ENCODE measurements at regions not wholly inside any gene's neighbourhood (a gene's known extent, or its start where the extent isn't known, plus 50 kb on each side); places are given as distances from the start of the nearest gene placed in this dataset.

DNA sequence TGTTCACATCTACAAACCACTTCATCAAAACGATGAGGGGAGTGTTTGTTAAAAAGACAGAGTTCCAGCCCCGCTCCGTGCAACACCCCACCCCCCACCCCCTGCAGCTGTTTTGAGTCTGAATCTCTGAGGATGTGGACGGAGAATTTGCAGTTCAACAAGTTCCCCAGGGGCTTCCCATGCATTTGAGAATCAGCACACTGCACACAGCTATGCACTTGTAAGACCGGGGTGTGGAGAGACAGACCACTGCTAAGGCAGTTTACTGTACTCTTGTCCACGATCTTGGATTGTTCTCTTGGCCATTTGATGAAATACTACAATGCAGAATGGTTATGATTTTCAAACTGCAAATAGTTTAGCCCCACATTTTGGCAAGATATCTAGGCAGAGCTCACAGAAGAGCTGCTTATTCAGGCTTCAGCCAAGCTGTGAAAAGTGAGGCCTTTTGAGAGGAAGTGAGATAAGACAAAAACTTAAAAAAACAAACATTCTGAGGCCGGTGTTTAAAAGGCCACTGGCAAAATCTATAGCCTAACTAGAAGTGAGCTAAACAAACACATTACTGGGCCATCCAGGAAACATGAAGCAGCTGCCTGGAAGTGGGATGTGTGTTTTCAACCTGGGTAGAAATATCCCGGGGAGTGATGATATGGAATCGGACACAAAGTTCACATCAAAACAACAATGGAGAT lies 308.2 kb upstream of the ADAMTS9 start:
- H3K36me3 ChIP-seq (ENCODE audit: control insufficient read depth, insufficient read depth, low read length), result no peaks in the 10 kb centered on the region
- no peaks in the 10 kb centered on the region for H3K27me3 ChIP-seq (ENCODE audit: control insufficient read depth, insufficient read depth, low read length)
- H3K4me3 ChIP-seq (ENCODE audit: low read length), result no peak overlapping the region
- no peak overlapping the region for H3K27ac ChIP-seq (ENCODE audit: low read depth, low read length)
- H3K9ac ChIP-seq (ENCODE audit: low read length), result no peak overlapping the region
- no peaks in the 10 kb centered on the region for H3K4me1 ChIP-seq (ENCODE audit: control insufficient read depth, insufficient read depth, low read length)

- Histone ChIP-seq H3K4me1 (ENCODE audit: control insufficient read depth, insufficient read depth, low read length) (no peaks in the 10 kb centered on the region), H3K4me3 (ENCODE audit: low read length) (no peak overlapping the region), H3K27me3 (ENCODE audit: control insufficient read depth, insufficient read depth, low read length) (no peaks in the 10 kb centered on the region), H3K36me3 (ENCODE audit: control insufficient read depth, insufficient read depth, low read length) (no peaks in the 10 kb centered on the region), H3K9ac (ENCODE audit: low read length) (no peak overlapping the region), H3K27ac (ENCODE audit: low read depth, low read length) (no peak overlapping the region)
These were observed 306.0 kb upstream of the ADAMTS9 start for GRCh38 chr3:64993781-64994180.

DNA sequence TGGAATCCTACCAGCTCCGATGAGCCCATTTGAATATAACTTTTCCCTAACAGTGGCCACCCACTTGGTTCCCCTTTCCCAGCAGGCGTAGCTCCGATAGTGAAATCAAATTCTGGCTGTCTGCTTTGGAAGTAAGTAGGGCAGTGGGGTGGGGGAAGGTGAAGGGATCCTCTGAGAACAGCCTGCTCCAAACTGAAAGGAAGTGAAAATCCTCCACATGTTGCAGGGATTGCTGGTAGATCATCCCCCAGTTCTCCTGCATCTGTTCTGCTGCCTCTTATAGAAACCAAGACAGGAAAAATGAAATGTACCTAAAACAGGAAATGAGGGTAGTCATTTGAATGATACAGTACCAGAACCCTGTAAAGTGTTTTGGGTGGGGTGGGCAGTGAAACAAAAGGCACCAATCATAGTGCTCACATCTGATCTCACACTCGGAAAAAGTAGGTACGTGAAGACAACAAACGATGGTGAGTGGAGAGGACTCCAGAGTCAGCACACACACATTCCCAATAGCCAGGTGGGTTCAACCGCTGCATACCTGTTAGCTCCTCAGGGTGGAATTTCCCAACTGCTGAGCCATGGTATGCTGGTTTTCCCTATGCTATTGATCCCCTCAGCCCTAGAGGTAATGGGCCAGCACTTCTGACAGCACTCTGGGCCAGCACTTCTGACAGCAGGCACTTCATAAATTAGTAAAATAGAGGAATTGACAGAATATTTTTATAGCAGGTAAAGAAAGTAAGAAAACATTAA lies 304.9 kb upstream of the ADAMTS9 start:
- H3K4me3 ChIP-seq (ENCODE audit: low read length), result no peak overlapping the region
- no peak overlapping the region for H3K27ac ChIP-seq (ENCODE audit: low read depth, low read length)

GRCh38 chr3:64988188-64988587 lies 300.4 kb upstream of the ADAMTS9 start:
- Histone ChIP-seq H3K27ac (ENCODE audit: low read depth, low read length) (no peak overlapping the region), H3K9ac (ENCODE audit: low read length) (no peak overlapping the region), H3K4me1 (ENCODE audit: control insufficient read depth, insufficient read depth, low read length) (no peaks in the 10 kb centered on the region), H3K36me3 (ENCODE audit: control insufficient read depth, insufficient read depth, low read length) (no peaks in the 10 kb centered on the region), H3K4me3 (ENCODE audit: low read length) (no peak overlapping the region), H3K27me3 (ENCODE audit: control insufficient read depth, insufficient read depth, low read length) (no peaks in the 10 kb centered on the region)

More for the DNA sequence above, 304.9 kb upstream of the ADAMTS9 start:
- Histone ChIP-seq H3K9ac (ENCODE audit: low read length) (no peak overlapping the region), H3K4me1 (ENCODE audit: control insufficient read depth, insufficient read depth, low read length) (no peaks in the 10 kb centered on the region), H3K36me3 (ENCODE audit: control insufficient read depth, insufficient read depth, low read length) (no peaks in the 10 kb centered on the region), H3K27me3 (ENCODE audit: control insufficient read depth, insufficient read depth, low read length) (no peaks in the 10 kb centered on the region)

- Histone ChIP-seq H3K27me3 (ENCODE audit: control insufficient read depth, insufficient read depth, low read length) (no peaks in the 10 kb centered on the region), H3K36me3 (ENCODE audit: control insufficient read depth, insufficient read depth, low read length) (no peaks in the 10 kb centered on the region), H3K27ac (ENCODE audit: low read depth, low read length) (no peak overlapping the region), H3K4me1 (ENCODE audit: control insufficient read depth, insufficient read depth, low read length) (no peaks in the 10 kb centered on the region), H3K4me3 (ENCODE audit: low read length) (no peak overlapping the region), H3K9ac (ENCODE audit: low read length) (no peak overlapping the region)
These were observed 299.9 kb upstream of the ADAMTS9 start for GRCh38 chr3:64987726-64988125.

GRCh38 chr3:64985072-64985471 lies 297.3 kb upstream of the ADAMTS9 start:
- H3K36me3 ChIP-seq (ENCODE audit: control insufficient read depth, insufficient read depth, low read length), result no peaks in the 10 kb centered on the region
- H3K4me3 ChIP-seq (ENCODE audit: low read length), result no peak overlapping the region
- H3K9ac ChIP-seq (ENCODE audit: low read length), result no peak overlapping the region
- no peak overlapping the region for H3K27ac ChIP-seq (ENCODE audit: low read depth, low read length)
- H3K4me1 ChIP-seq (ENCODE audit: control insufficient read depth, insufficient read depth, low read length), result no peaks in the 10 kb centered on the region
- no peaks in the 10 kb centered on the region for H3K27me3 ChIP-seq (ENCODE audit: control insufficient read depth, insufficient read depth, low read length)

DNA sequence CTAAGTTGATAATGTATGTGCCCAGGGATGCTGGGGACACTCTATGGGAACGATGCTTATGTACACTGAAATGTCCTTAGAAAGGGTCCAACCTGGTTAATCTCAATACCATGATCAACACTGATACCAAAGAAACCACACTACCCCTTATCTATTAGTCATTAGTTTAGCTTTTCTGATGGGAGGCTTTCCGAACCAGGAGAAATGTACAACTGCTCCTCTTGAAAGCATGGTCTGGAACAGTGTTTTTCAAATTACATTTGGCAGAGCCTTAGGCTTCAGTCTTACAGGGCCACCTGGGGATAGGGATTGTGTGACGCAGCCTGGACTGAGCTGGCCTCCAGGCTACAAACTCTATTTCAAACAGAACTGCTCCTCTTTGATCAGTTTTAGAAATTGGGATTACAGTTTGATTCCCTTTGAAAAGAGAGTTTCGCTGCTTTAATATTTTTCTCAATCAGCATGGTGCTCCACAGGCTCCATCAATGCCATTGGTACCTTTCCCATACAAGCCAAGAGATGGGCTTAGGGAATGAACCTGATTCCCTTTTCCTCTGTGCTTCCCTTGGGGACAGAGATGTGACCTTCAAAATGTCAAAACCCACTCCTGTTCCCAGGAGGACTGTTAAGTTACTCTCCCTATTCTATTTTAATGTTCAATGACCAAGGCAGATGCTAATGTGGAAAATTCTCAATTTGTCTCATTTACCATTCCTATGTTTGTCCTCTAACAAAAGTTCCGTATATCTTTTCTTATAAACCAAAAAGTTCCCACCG lies 296.0 kb upstream of the ADAMTS9 start:
- Histone ChIP-seq H3K4me1 (ENCODE audit: control insufficient read depth, insufficient read depth, low read length) (no peaks in the 10 kb centered on the region), H3K27me3 (ENCODE audit: control insufficient read depth, insufficient read depth, low read length) (no peaks in the 10 kb centered on the region), H3K36me3 (ENCODE audit: control insufficient read depth, insufficient read depth, low read length) (no peaks in the 10 kb centered on the region), H3K9ac (ENCODE audit: low read length) (no peak overlapping the region), H3K27ac (ENCODE audit: low read depth, low read length) (no peak overlapping the region), H3K4me3 (ENCODE audit: low read length) (no peak overlapping the region)

GRCh38 chr3:64977308-64978100 lies 289.7 kb upstream of the ADAMTS9 start:
- no peak overlapping the region for H3K27ac ChIP-seq (ENCODE audit: low read depth, low read length)
- no peaks in the 10 kb centered on the region for H3K27me3 ChIP-seq (ENCODE audit: control insufficient read depth, insufficient read depth, low read length)
- no peaks in the 10 kb centered on the region for H3K4me1 ChIP-seq (ENCODE audit: control insufficient read depth, insufficient read depth, low read length)
- no peak overlapping the region for H3K4me3 ChIP-seq (ENCODE audit: low read length)
- no peak overlapping the region for H3K9ac ChIP-seq (ENCODE audit: low read length)
- H3K36me3 ChIP-seq (ENCODE audit: control insufficient read depth, insufficient read depth, low read length), result no peaks in the 10 kb centered on the region

DNA sequence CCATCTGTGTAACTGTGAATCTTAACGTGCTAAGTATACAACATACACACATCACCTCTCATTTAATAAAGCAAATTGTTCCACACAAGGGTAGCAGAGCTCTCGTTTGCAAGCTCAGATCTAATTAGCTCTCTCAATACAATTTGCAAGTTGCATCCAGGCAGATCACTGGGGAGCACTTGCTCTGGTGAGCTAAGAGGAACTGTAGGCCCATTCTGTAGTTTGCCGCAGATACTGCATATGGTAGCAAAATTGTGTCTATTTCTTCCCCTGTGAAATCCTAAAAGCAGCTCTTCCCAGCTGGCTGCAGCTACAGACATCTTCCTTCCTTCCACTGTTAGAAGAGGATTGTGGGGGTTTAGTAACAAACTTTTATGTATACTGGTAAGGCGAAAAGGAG lies 288.7 kb upstream of the ADAMTS9 start:
- Histone ChIP-seq H3K4me3 (ENCODE audit: low read length) (no peak overlapping the region), H3K36me3 (ENCODE audit: control insufficient read depth, insufficient read depth, low read length) (no peaks in the 10 kb centered on the region), H3K4me1 (ENCODE audit: control insufficient read depth, insufficient read depth, low read length) (no peaks in the 10 kb centered on the region), H3K27ac (ENCODE audit: low read depth, low read length) (no peak overlapping the region), H3K9ac (ENCODE audit: low read length) (no peak overlapping the region), H3K27me3 (ENCODE audit: control insufficient read depth, insufficient read depth, low read length) (no peaks in the 10 kb centered on the region)

DNA sequence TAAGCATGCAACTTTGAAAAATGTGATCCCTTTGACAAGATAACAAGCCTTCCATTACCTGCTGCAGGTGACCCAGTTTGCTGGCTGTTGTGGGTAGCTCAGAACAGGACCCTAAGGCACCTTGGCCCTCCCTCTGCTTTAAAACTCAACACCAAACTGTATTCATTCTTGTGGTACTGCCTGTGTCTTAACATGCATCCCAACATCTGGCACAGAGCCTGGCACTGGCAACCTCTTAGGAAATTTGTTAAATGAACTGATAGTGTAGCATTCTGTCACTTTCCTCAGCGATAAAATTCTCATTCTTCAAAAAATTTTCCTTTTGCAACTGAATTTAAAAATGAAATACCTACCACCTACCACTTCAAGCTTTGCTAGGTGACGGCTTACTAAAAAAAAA lies 287.3 kb upstream of the ADAMTS9 start:
- Histone ChIP-seq H3K9ac (ENCODE audit: low read length) (no peak overlapping the region), H3K27ac (ENCODE audit: low read depth, low read length) (no peak overlapping the region), H3K27me3 (ENCODE audit: control insufficient read depth, insufficient read depth, low read length) (no peaks in the 10 kb centered on the region), H3K36me3 (ENCODE audit: control insufficient read depth, insufficient read depth, low read length) (no peaks in the 10 kb centered on the region), H3K4me3 (ENCODE audit: low read length) (no peak overlapping the region), H3K4me1 (ENCODE audit: control insufficient read depth, insufficient read depth, low read length) (no peaks in the 10 kb centered on the region)

DNA sequence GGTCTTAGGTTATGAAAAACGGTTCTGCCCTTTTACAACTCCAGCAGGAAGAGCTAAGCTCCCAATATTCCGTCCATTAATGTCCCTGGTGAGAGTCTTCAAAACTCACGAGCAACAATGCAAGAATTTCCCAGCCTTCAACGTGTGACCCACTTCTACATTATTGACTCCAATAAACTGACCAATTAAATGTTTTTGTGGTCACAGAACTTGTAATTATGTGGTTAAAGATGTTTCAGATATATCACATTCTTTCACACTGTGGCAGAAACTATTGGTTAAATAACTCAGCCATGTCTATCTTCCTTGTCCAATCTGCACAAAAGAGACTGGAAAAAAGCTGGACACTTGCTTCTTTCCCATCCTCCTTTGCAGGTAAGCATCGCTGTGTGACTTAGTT lies 286.6 kb upstream of the ADAMTS9 start:
- Histone ChIP-seq H3K9ac (ENCODE audit: low read length) (no peak overlapping the region), H3K27me3 (ENCODE audit: control insufficient read depth, insufficient read depth, low read length) (no peaks in the 10 kb centered on the region), H3K36me3 (ENCODE audit: control insufficient read depth, insufficient read depth, low read length) (no peaks in the 10 kb centered on the region), H3K4me1 (ENCODE audit: control insufficient read depth, insufficient read depth, low read length) (no peaks in the 10 kb centered on the region), H3K27ac (ENCODE audit: low read depth, low read length) (no peak overlapping the region), H3K4me3 (ENCODE audit: low read length) (no peak overlapping the region)

DNA sequence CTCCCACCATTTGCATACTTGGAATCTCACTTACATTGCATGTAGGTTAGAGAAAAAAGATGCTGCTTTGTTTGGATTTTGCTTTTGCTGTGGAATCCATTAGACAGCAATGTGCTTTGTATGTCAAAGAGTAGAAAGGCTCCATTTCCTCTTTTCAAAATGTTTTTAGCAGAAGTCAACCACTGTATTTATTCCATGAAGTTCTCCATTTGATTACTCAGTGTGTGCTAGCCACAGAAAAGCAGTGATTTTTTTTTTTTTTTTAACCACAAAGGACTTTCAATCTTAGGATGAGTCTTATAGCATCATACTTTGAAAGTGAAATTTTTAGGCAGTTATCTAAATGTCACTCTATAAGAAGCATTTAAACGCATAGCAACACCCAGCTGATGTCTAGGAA lies 285.0 kb upstream of the ADAMTS9 start:
- H3K27ac ChIP-seq (ENCODE audit: low read depth, low read length), result no peak overlapping the region
- H3K9ac ChIP-seq (ENCODE audit: low read length), result no peak overlapping the region
- no peaks in the 10 kb centered on the region for H3K27me3 ChIP-seq (ENCODE audit: control insufficient read depth, insufficient read depth, low read length)
- H3K4me1 ChIP-seq (ENCODE audit: control insufficient read depth, insufficient read depth, low read length), result no peaks in the 10 kb centered on the region
- no peaks in the 10 kb centered on the region for H3K36me3 ChIP-seq (ENCODE audit: control insufficient read depth, insufficient read depth, low read length)
- no peak overlapping the region for H3K4me3 ChIP-seq (ENCODE audit: low read length)
